Stimulated activated CD4-positive, alpha-beta T cell treated with anti-CD3 and anti-CD28 coated beads, Interleukin-4, amount 100 ng/mL, for 1 hour (primary cell): ENCODE measurements at regions not wholly inside any gene's neighbourhood (a gene's known extent, or its start where the extent isn't known, plus 50 kb on each side); places are given as distances from the start of the nearest gene placed in this dataset.
"Not testable (repeated sequence)": the region's sequence is repeated elsewhere in the genome, so short reads cannot be mapped to it uniquely, and the experiment has no call there.

Experiments
- DNase-seq: peaks from one replicate; pipeline ENCODE4 v3.0.0-alpha.2; 2020

DNA sequence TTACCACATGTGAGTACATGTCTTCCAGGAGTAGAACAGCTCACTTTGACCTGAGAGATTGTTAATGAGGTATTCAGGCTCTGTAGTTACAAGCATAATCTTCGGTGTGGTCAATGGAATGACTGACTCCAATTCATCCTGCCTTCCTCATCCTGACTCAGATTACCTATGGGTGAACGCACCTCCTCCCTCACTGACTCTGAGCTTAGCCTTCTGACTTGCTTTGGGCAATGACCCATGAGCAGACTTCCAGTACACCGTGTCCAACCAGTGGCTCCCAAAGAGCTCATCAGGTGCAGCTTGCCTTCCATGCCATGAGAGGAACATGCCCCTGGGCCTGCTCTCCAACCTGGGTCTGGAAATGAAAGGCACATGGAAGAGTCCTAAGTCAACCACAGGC lies 361.0 kb upstream of the FRG1 start:
- not testable (repeated sequence) for DNase-seq

- DNase-seq, result not testable (repeated sequence)
Measured at GRCh38 chr4:189586908-189587632, 353.6 kb upstream of the FRG1 start.

DNA sequence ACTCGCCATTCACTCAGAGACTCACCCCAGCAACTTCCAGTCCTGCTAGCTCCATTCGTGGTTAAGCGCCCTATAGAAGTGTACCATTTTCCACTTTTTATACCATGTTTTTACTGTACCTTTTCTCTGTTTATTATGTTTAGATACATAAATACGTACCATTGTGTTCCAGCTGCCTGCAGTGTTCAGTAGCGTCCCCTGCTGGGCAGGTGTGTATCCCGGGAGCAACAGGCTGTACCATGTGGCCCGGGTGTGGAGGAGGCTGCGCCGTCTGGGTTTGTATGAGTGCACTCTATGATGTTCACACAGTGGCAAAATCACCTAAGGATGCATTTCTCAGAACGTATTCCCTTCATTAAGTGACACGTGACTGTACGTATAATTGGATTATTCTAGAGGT lies 351.5 kb upstream of the FRG1 start:
- not testable (repeated sequence) for DNase-seq

- DNase-seq, result no peak
Measured at GRCh38 chr4:189592890-189593289, 347.8 kb upstream of the FRG1 start.

DNA sequence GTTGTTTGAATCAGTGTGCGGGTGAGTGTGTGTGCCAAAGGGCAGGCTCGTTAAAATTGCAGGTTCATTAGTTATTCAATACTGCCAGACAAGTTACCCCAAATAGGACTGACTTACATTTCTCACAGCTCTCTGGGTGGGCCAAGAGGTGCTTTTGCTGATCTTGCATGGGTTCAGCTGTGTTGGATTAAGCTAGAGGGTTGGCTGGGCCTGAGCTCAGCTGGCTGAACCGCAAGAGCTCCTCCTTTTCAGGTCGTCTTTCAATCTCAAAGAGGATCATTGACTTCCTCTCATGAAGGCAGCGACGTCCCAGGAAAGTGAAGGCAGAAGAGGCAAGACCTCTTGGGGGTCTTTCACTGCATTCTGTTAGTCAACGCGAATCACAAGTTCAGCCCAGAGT lies 343.3 kb upstream of the FRG1 start:
- no peak for DNase-seq

- no peak for DNase-seq
Measured at GRCh38 chr4:189600264-189600663, 340.4 kb upstream of the FRG1 start.

GRCh38 chr4:189600718-189601435 lies 339.8 kb upstream of the FRG1 start:
- no peak for DNase-seq

DNA sequence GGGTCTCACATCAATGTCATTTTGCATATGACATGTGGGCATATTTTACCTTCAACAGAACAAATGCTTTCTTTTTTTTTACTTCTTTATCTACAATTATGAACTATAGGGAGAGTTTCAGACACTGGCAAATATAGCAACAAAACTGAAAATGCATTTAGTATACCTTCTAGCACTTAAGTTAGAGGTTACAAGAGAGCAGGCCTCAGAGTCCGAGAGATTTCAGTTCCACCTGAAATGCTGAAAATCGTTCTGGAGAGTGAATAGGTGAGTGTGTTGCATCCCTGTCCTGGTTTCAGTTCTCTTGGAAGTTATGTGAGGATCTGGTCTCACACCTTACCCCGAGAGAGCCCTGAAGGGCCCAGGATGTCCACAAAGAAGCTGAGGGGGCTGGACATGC lies 337.8 kb upstream of the FRG1 start:
- not testable (repeated sequence) for DNase-seq

- not testable (repeated sequence) for DNase-seq
Measured at GRCh38 chr4:189610571-189610970, 330.1 kb upstream of the FRG1 start.

DNA sequence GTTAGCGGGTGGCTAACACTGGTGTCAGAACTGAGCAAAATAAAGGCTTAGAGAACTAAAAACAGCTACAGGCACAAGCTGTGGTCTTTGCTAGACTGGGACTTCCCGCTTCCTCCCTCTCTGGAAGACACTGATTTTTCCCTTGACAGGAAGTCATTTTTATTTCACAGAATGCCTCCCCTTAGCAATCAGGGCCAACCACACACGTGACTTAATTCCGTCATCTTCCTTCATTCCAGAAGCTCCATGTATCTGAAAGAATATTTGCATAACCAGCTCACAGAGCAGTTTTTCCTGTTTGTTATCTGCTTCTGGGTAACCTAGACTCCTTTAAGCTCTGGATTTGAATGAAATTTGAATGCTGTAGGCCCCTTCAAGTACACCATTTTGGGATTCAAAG lies 327.5 kb upstream of the FRG1 start:
- no peak for DNase-seq

DNA sequence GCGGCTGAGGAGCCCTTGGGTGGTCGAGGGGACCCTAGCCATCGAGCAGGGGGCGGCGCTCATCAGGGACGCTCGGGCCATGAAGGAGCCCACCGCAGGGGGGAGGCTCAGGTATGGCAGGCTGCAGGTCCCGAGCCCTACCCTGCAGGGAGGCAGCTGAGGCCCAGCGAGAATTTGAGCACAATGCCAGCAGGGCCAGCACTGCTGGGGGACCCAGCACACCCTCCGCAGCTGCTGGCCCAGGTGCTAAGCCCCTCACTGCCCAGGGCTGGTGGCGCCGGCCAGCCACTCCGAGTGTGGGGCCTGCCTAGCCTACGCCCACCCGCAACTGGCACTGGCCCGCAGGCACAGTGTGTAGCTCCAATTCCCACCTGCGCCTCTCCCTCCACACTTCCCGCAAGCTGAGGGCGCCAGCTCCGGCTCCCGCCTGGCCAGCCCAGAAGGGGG lies 325.4 kb upstream of the FRG1 start:
- no peak for DNase-seq

DNA sequence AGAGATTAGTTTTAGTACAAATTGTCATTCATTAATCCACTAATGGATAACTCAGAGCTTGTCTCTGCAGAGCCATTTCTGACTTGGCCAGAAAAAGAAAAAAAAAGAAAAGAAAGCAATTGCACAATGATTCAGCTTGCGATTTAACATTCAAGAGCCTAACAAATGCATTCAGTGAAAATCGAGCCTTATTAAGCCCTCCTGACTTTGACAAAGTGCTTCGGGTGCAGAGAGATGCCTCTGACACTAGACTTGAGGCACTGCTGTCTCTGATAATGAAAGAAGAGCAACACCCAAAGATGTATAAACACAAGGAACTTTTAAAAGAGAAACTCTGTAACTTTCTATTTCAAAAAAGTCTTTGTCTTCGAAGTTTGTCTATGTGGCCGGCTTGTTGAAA lies 322.9 kb upstream of the FRG1 start:
- DNase-seq, result not testable (repeated sequence)

- DNase-seq, result not testable (repeated sequence)
Measured at GRCh38 chr4:189619441-189620250, 321.0 kb upstream of the FRG1 start.

DNA sequence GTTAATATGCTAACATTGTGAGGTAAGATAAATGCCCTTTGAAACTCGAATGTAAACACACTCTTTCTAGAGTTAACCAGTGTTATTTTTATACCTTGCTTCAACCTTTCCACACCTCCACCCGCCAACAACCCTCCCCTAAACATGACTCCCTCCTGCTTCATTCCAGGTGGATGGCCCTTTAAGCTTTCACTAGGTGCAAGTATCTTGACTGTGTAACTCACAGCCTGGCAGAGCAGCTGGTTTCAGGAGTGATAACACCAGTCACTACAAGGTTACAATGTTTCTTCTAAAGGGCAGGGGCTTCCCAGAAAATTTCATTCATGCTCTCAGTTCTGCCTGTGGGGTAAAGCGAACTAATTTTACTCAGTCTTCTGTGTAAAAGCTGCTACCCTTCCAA lies 318.1 kb upstream of the FRG1 start:
- DNase-seq, result not testable (repeated sequence)

DNA sequence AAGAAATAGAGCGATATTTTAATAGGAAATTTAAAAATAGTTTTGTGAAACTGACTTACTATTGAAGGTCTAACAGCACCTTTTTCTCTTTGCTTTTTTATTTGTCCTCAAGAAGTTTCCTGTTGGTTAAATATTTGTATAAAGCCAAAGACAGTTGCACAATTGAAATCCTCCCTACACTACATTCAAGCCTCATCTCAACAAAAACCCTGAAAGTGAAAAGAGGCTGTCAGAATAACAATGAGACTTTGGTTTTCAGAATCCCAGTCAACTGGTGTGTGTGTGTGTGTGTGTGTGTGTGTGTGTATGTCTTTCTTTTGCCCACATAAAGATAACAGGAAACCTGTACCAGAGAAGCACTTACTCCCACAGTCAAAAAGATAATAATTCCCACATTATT lies 313.6 kb upstream of the FRG1 start:
- DNase-seq, result not testable (repeated sequence)

GRCh38 chr4:189629733-189630132 lies 310.9 kb upstream of the FRG1 start:
- DNase-seq, result not testable (repeated sequence)

DNA sequence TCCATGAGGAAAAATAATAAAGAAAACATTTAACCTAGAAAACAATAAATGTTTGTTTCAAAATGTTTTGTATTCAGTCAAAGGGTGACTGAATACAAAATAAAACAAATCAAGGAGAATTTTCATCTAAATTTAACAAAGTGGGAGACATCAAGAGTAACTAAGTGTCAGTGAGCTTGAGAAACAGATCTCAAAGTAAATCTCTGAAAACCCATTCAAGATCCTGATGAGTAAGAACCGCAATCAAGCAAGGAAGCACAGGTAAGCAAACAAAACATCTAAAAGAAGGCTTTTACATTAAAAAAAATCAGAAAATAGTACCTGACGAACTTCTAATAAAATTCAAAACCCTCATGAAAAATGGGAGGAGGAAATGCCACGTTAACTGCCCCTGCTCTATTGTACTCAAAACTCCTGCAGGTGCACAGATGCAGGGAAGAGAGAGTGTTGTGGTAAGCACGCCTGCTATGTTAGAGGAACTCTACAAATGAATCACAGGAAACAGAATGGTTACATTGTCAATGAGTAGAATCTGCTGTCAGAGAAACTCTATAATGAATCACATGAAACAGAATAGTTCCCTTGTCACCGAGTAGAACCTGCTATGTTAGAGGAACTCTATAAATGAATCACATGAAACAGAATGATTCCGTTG lies 309.6 kb upstream of the FRG1 start:
- DNase-seq, result not testable (repeated sequence)

DNA sequence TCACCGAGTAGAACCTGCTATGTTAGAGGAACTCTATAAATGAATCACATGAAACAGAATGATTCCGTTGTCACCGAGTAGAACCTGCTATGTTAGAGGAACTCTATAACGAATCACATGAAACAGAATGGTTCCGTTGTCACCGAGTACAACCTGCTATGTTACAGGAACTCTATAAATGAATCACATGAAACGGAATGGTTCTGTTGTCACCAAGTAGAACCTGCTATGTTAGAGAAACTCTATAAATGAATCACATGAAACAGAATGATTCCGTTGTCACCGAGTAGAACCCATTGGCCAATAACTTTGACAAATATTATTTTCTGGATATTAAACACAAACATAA lies 309.1 kb upstream of the FRG1 start:
- DNase-seq, result not testable (repeated sequence)

DNA sequence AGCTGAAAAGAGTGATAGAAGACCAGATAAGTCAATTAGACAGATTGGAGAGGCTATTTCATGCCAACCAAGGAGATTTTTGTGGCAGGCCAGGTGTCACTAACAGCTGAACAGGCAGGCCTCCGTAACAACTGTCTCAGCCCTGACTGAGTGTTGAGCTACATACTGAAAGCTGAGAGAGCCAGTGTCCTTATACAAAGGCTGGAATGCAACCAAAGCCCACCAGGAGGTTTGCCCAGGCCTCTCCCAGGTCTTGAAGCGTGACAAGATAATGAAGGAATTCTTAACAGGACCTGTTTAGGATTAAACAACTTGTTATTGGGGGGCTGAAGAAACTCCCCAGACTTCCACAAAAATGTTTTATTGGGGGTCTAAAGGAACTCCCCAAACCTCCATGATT lies 290.2 kb upstream of the FRG1 start:
- DNase-seq, result not testable (repeated sequence)

- DNase-seq, result not testable (repeated sequence)
Measured at GRCh38 chr4:189653130-189653653, 287.5 kb upstream of the FRG1 start.

DNA sequence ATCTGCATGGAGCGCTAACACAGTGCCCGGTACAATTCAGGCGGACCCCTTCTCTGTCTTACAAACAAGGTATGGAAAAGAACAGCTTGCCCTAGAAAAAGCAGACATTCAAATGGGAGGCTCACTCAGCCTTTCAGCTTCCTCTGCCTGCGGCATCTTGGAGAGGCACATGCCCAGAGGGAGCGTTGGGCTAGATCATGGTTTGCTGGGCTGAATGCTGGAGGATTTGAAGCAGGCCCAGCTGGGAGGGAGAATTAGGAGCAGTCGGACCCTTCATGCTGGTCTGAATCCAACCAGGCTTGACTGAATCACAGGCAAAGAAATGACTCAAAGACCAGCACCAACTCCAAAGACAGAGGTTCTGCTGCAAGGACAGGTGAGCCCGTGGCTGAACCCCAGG lies 286.7 kb upstream of the FRG1 start:
- DNase-seq, result not testable (repeated sequence)

- not testable (repeated sequence) for DNase-seq
Measured at GRCh38 chr4:189654396-189654795, 286.3 kb upstream of the FRG1 start.

DNA sequence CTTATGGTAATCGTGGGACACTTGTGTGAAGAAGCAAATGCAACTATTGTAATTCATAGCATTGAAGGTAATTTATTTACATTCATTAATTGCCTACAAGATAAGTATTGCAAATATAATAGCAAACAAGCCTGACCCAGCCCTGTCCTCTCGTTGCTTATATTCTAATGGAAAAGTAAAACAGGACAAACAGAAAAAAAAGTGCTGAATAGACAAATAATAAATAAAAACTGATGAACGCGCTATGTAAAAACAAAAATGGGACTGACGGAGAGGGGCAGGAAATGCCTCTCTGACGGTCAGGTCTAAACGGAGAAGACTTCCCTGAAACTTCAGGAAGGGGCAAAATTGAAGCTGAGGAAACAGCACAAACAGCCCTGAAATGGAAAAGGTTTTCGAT lies 284.9 kb upstream of the FRG1 start:
- DNase-seq, result not testable (repeated sequence)
